Activated T-cell treated with anti-CD3 and anti-CD28 coated beads, Interleukin-2, amount 50 U/mL, for 72 hours (primary cell): ENCODE measurements at regions not wholly inside any gene's neighbourhood (a gene's known extent, or its start where the extent isn't known, plus 50 kb on each side); places are given as distances from the start of the nearest gene placed in this dataset.

ENCODE experiments used
- ATAC-seq, 2 donors: fragments of 150-1000 bp; cut with Tn5 transposase; replicated peaks in 1 of 2; 2 replicates each; pipeline ENCODE4 v1.10.0; 2021; ENCODE audit warnings: moderate library complexity in 2 of 2, mild to moderate bottlenecking in 1 of 2
- DNase-seq, 2 donors: peaks; one replicate each; pipeline ENCODE4 v3.0.0; 2021 to 2022; ENCODE audit warnings: mixed read lengths in 1 of 2
- H3K27ac Mint-ChIP-seq: one replicate; pipeline ENCODE4 v1.8.0; 2022; ENCODE audit warnings: mild to moderate bottlenecking, moderate library complexity, mixed read lengths
- H3K27me3 Mint-ChIP-seq: one replicate; pipeline ENCODE4 v1.8.0; 2022; ENCODE audit warnings: low read depth, mixed read lengths
- H3K36me3 Mint-ChIP-seq, 2 donors: one replicate each; pipeline ENCODE4 v1.8.0; 2022; ENCODE audit warnings: mixed read lengths in 2 of 2, mild to moderate bottlenecking in 1 of 2; ENCODE audit not compliant: insufficient read depth in 2 of 2
- H3K4me1 Mint-ChIP-seq: one replicate; pipeline ENCODE4 v1.8.0; 2022; ENCODE audit warnings: low read depth, mixed read lengths
- H3K4me3 Mint-ChIP-seq, 2 donors: one replicate each; pipeline ENCODE4 v1.8.0; 2022; ENCODE audit warnings: mild to moderate bottlenecking in 2 of 2, mixed read lengths in 2 of 2, moderate library complexity in 2 of 2
- H3K9me3 Mint-ChIP-seq, 2 donors: one replicate each; pipeline ENCODE4 v1.8.0; 2022; ENCODE audit warnings: mixed read lengths in 2 of 2

DNA sequence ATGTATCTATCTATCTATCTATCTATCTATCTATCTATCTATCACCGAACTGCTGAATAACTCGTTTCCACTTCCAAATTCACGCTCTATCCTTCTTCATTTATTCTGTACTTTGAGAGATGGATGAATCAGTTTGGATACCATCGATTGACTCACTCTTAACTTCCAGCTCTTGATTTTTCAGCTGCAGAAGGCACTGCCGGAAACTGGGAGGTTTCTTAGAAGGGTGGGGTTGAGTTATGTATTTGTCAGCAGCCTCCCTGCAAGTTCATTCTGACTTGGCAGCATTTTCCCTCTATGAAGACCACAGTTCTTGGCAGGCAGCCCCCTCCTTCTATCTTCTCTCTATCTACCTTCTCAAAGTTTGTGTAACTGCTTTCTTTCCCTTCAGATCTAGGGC, 112.0 kb upstream of the MAGEB18 start:
- Mint-ChIP-seq H3K9me3 (peaks cover 0 to 4% of the 10 kb centered on the region in 2 donors), H3K27me3 (no peaks in the 10 kb centered on the region), H3K27ac (no peak overlapping the region), H3K36me3 (no peaks in the 10 kb centered on the region), H3K4me3 (no peak overlapping the region), H3K4me1 (no peaks in the 10 kb centered on the region)
- no peak for DNase-seq
- ATAC-seq: no peak

DNA sequence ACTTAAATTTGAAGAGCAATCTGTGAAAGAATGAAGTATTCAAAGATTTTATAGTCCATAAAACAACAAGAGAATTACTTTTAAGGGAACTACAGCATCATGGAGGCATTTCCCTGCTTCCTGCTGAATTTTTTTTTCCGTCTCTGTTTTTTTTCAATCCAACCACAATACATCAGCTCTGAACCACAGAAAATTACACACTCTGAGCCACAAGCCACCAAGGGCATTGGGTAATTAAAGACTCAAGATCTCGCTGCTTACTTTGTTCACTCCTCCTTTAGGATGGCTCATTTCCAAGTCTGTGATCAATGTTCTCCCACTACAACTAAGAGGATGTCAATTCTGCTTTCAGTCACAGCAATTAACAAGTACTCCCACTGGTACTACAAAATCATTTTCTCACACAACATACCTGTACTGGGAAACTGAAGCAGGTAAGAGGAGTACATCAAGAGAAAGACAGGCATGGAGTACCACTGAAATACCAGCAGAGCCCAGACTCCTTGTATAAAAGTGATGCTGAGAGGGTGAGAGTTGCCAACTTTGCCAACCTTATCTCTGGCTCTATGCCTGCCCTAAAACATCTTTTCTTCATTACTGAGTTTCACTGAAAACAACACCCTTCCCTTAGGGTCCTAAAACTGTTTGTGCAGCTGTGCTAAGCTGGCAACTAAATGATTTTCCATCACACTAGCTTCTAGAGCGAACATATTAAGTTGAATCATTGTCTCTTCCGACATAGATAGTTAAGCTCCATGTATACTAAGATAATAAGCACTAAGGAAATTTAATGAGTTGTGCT, 105.8 kb upstream of the MAGEB18 start:
- no peaks in the 10 kb centered on the region for H3K27me3 Mint-ChIP-seq
- no peak for DNase-seq
- H3K4me3 Mint-ChIP-seq: no peak overlapping the region
- no peaks in the 10 kb centered on the region for H3K4me1 Mint-ChIP-seq
- H3K27ac Mint-ChIP-seq: no peak overlapping the region
- ATAC-seq: no peak
- peaks cover 0 to 2% of the 10 kb centered on the region in 2 donors for H3K9me3 Mint-ChIP-seq
- no peaks in the 10 kb centered on the region for H3K36me3 Mint-ChIP-seq

DNA sequence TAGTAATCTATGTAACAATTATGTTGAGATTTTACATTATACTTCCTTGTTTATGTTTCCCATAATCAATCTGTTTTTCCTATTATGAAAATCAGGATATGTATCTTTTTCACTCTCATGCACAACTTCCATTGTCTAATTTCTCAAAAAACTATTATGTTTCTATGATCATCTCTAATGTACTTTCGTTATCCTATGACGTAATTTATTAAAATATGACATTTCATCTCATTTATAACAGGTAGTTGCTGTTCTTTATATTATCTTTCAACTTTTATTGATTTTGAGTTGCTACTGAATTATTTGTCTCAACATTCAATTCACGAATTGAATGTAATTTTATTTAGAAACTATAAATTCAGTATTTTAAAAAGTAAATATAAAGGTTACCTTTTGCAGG, 100.8 kb upstream of the MAGEB18 start:
- ATAC-seq (no peak), DNase-seq (no peak)
- Mint-ChIP-seq H3K27ac (no peak overlapping the region), H3K4me1 (no peaks in the 10 kb centered on the region), H3K4me3 (no peak overlapping the region), H3K36me3 (no peaks in the 10 kb centered on the region), H3K27me3 (no peaks in the 10 kb centered on the region), H3K9me3 (no peaks in the 10 kb centered on the region)

DNA sequence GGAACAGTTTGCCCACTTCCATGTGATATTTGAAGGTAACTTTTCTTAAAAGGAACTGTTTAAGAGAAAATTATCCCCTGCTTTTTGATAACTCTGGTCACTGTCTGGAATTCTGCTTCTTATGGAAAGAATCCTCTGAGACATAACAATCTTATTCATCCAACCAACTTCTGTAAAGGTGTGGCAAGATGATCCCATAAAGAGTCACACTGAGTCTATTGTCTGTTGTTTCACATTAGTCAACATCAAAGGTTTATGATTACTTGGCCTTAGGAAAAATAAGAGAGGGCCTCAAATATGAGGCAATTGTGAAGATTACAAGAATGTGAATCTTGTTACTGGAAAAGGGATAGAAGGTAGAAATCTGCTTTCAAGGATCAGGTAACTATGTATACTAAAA, 88.0 kb upstream of the MAGEB18 start:
- DNase-seq: no peak
- H3K27me3 Mint-ChIP-seq: no peaks in the 10 kb centered on the region
- no peak for ATAC-seq
- no peak overlapping the region for H3K4me3 Mint-ChIP-seq
- no peaks in the 10 kb centered on the region for H3K4me1 Mint-ChIP-seq
- no peak overlapping the region for H3K27ac Mint-ChIP-seq
- H3K36me3 Mint-ChIP-seq: no peaks in the 10 kb centered on the region
- H3K9me3 Mint-ChIP-seq: peaks cover 4 to 6% of the 10 kb centered on the region in 2 donors

DNA sequence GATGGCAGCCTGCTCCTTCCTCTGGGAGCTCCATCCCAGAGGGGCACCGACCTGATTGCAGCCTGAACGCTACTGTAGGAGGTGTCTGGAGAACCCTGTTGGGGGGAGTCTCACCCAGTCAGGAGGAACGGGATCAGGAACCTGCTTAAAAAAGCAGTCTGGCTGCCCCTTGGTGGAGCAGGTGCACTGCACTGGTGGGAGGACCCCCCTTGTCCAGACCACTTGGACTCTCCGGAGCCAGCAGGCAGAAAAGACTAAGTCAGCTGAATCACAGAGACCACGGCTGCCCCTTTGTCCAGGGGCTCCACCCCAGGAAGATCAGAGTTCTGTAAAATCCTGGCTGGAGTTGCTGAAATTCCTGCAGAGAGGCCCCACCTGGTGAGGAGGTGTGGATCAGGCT, 67.3 kb upstream of the MAGEB18 start:
- no peak for ATAC-seq
- Mint-ChIP-seq H3K36me3 (no peaks in the 10 kb centered on the region), H3K27ac (no peak overlapping the region), H3K4me3 (no peak overlapping the region), H3K4me1 (no peaks in the 10 kb centered on the region), H3K27me3 (no peaks in the 10 kb centered on the region), H3K9me3 (peaks cover 2 to 6% of the 10 kb centered on the region in 2 donors)
- DNase-seq: no peak

DNA sequence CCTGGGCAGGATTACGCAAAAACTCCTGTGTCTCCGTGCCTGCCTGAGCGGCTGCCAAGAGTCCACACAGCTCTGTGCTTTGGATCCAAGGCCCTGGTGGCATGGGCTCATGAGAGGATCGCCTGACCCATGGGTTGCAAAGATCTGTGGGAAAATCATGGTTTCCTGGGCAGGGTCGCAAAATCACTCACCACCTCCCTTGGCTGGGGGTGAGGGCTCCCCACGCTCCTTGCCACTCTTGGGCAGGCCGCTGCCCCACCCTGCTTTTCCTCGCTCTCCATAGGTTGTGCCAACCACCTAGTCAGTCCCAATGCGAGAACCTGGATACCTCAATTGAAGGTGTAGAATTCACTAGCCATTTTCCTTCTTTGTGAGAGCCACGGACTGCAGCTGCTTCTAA, 66.5 kb upstream of the MAGEB18 start:
- ATAC-seq: no peak
- Mint-ChIP-seq H3K27me3 (no peaks in the 10 kb centered on the region), H3K4me3 (no peak overlapping the region), H3K9me3 (peaks cover 2 to 6% of the 10 kb centered on the region in 2 donors), H3K4me1 (no peaks in the 10 kb centered on the region), H3K27ac (no peak overlapping the region), H3K36me3 (no peaks in the 10 kb centered on the region)
- no peak for DNase-seq

DNA sequence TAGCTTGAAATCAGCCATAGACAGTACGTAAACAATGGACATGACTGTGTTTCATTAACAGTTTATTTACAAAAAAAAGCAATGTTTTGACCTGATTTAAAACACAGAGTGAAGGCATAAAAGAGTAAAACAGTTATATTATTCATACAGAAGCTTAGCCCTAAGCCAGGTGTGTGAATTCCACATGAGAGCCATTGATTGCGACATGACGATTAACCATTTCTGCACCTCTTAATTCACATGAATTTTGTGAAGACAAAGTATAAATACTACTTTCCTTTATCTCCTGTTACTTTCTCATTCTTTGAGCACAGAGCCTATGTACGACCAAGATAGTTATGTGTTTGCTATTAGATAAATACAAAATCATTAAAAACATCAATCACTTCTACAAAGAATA, 55.0 kb upstream of the MAGEB18 start:
- no peak for DNase-seq
- Mint-ChIP-seq H3K9me3 (peaks cover 0 to 2% of the 10 kb centered on the region in 2 donors), H3K4me1 (no peaks in the 10 kb centered on the region), H3K4me3 (no peak overlapping the region), H3K27me3 (no peaks in the 10 kb centered on the region), H3K36me3 (no peaks in the 10 kb centered on the region), H3K27ac (no peak overlapping the region)
- ATAC-seq: no peak
